ENCODE measurements at regions not wholly inside any gene's neighbourhood (a gene's known extent, or its start where the extent isn't known, plus 50 kb on each side); places are given as distances from the start of the nearest gene placed in this dataset.
"Not testable (repeated sequence)": the region's sequence is repeated elsewhere in the genome, so short reads cannot be mapped to it uniquely, and the experiment has no call there.

DNA sequence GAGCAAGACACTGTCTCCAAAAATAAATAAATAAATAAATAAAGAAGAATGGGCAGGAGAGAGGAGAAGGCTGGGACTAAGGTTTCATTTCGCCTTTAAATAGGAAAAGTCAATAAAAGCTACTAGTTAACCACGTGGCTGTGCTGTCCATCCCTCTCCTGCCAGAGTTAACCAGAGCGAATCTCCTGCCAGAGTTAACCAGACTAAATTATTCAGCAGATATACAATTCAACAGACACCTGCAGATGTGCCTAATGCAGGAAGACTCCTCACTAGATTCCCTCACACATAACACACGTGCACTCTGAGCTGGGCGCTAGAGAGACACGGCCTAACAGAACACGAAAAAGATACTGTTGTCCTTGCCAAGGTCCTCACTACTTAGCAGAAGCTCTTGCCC lies 156.1 kb downstream of the IGLL1 start:
- Histone ChIP-seq H3K9me3 (ENCODE audit: control insufficient read depth in 4 of 4, insufficient read depth in 3 of 4, low read length in 3 of 4) (no peaks in the 10 kb centered on the region), H3K4me1 (ENCODE audit: control insufficient read depth in 5 of 5, insufficient read depth in 5 of 5, low read length in 5 of 5) (no peaks in the 10 kb centered on the region), H3K9ac (ENCODE audit: insufficient read depth in 1 of 2, low read length in 2 of 2) (no peak overlapping the region), H3K27ac (ENCODE audit: low read depth in 1 of 2, low read length in 1 of 2) (no peak overlapping the region), H3K27me3 (ENCODE audit: control insufficient read depth in 3 of 3, insufficient read depth in 3 of 3, low read length in 2 of 3) (no peaks in the 10 kb centered on the region), H3K36me3 (ENCODE audit: control insufficient read depth in 4 of 4, insufficient read depth in 4 of 4, low read length in 4 of 4) (no peaks in the 10 kb centered on the region), H3K4me3 (no peak overlapping the region)
- no peak for DNase-seq
- ATAC-seq (ENCODE audit: insufficient read depth, low FRiP score) = no peak
- TF ChIP-seq CTCF (IDR thresholded peaks at IDR 0.05; ENCODE audit: control extremely low read depth, extremely low read depth) = no peak
- 82 to 91% methylated on average over 6 to 7 of the region's 7 CpGs for WGBS, 2 donors

DNA sequence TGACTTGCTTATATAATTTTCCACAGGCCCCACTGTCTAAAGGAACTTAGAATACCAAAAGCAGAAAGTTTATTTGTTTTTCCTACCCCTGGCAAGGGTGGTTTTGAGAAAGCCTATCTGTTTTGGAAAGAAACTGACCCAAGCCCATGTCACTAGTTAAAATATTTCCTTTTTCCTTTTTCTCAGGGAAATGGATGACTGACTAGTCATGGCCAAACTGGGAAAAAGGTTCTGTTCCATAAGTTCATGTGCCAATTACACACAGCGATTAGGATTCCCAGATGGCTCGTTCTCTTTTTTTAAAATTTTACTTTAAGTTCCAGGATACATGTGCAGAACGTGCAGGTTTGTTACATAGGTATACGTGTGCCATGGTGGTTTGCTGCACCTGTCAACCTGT lies 157.8 kb downstream of the IGLL1 start:
- H3K9ac ChIP-seq (ENCODE audit: insufficient read depth in 1 of 2, low read length in 2 of 2); H3K27me3 ChIP-seq (ENCODE audit: control insufficient read depth in 3 of 3, insufficient read depth in 3 of 3, low read length in 2 of 3); ATAC-seq (ENCODE audit: insufficient read depth, low FRiP score); H3K4me1 ChIP-seq (ENCODE audit: control insufficient read depth in 5 of 5, insufficient read depth in 5 of 5, low read length in 5 of 5); H3K9me3 ChIP-seq (ENCODE audit: control insufficient read depth in 4 of 4, insufficient read depth in 3 of 4, low read length in 3 of 4); H3K27ac ChIP-seq (ENCODE audit: low read depth in 1 of 2, low read length in 1 of 2); DNase-seq; H3K4me3 ChIP-seq; H3K36me3 ChIP-seq (ENCODE audit: control insufficient read depth in 4 of 4, insufficient read depth in 4 of 4, low read length in 4 of 4): not testable (repeated sequence)
- WGBS, 2 donors = 87 to 97% methylated on average over 4 of the region's 4 CpGs

- H3K36me3 ChIP-seq (ENCODE audit: control insufficient read depth in 4 of 4, insufficient read depth in 4 of 4, low read length in 4 of 4); H3K27ac ChIP-seq (ENCODE audit: low read depth in 1 of 2, low read length in 1 of 2); H3K9me3 ChIP-seq (ENCODE audit: control insufficient read depth in 4 of 4, insufficient read depth in 3 of 4, low read length in 3 of 4); H3K4me3 ChIP-seq; ATAC-seq (ENCODE audit: insufficient read depth, low FRiP score); H3K9ac ChIP-seq (ENCODE audit: insufficient read depth in 1 of 2, low read length in 2 of 2); DNase-seq; H3K4me1 ChIP-seq (ENCODE audit: control insufficient read depth in 5 of 5, insufficient read depth in 5 of 5, low read length in 5 of 5); H3K27me3 ChIP-seq (ENCODE audit: control insufficient read depth in 3 of 3, insufficient read depth in 3 of 3, low read length in 2 of 3): not testable (repeated sequence)
- 72 to 86% methylated on average over 6 of the region's 6 CpGs for WGBS, 2 donors
Observed at GRCh38 chr22:23421300-23421699, 158.8 kb downstream of the IGLL1 start.

- H3K36me3 ChIP-seq (ENCODE audit: control insufficient read depth in 4 of 4, insufficient read depth in 4 of 4, low read length in 4 of 4) = no peaks in the 10 kb centered on the region
- no peak for TF ChIP-seq CTCF (IDR thresholded peaks at IDR 0.05; ENCODE audit: control extremely low read depth, extremely low read depth)
- no peak overlapping the region for H3K27ac ChIP-seq (ENCODE audit: low read depth in 1 of 2, low read length in 1 of 2)
- H3K4me3 ChIP-seq = no peak overlapping the region
- H3K27me3 ChIP-seq (ENCODE audit: control insufficient read depth in 3 of 3, insufficient read depth in 3 of 3, low read length in 2 of 3) = no peaks in the 10 kb centered on the region
- no peak overlapping the region for H3K9ac ChIP-seq (ENCODE audit: insufficient read depth in 1 of 2, low read length in 2 of 2)
- DNase-seq (no peak), ATAC-seq (ENCODE audit: insufficient read depth, low FRiP score) (no peak)
- 83 to 96% methylated on average over 5 of the region's 5 CpGs for WGBS, 2 donors
- no peaks in the 10 kb centered on the region for H3K4me1 ChIP-seq (ENCODE audit: control insufficient read depth in 5 of 5, insufficient read depth in 5 of 5, low read length in 5 of 5)
- no peaks in the 10 kb centered on the region for H3K9me3 ChIP-seq (ENCODE audit: control insufficient read depth in 4 of 4, insufficient read depth in 3 of 4, low read length in 3 of 4)
Observed at GRCh38 chr22:23419931-23420330, 160.2 kb downstream of the IGLL1 start.

DNA sequence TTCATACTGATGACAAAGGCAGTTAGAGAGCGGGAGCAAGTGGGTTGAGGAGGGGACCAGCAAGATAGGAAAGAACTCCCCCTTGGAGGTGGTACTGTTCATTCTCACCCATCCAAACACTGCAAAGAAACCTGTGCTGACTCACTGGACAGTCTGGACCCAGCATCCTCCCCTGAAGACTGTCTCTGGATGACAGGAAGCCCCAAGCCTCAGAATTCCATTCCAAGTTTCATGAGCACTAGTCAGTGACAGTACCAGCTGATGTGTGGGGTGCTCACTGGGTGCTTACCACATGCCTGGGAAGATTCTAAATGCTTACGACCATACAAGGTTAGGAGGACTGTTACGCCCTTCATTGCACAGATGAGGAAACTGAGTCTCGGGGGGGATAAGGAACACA lies 160.9 kb downstream of the IGLL1 start:
- Histone ChIP-seq H3K27ac (ENCODE audit: low read depth in 1 of 2, low read length in 1 of 2) (no peak overlapping the region), H3K36me3 (ENCODE audit: control insufficient read depth in 4 of 4, insufficient read depth in 4 of 4, low read length in 4 of 4) (no peaks in the 10 kb centered on the region), H3K9ac (ENCODE audit: insufficient read depth in 1 of 2, low read length in 2 of 2) (no peak overlapping the region), H3K9me3 (ENCODE audit: control insufficient read depth in 4 of 4, insufficient read depth in 3 of 4, low read length in 3 of 4) (no peaks in the 10 kb centered on the region), H3K4me1 (ENCODE audit: control insufficient read depth in 5 of 5, insufficient read depth in 5 of 5, low read length in 5 of 5) (no peaks in the 10 kb centered on the region), H3K27me3 (ENCODE audit: control insufficient read depth in 3 of 3, insufficient read depth in 3 of 3, low read length in 2 of 3) (no peaks in the 10 kb centered on the region), H3K4me3 (no peak overlapping the region)
- ATAC-seq (ENCODE audit: insufficient read depth, low FRiP score) = no peak
- no peak for DNase-seq
- 94 to 97% methylated on average over 4 of the region's 4 CpGs for WGBS, 2 donors
- no peak for TF ChIP-seq CTCF (IDR thresholded peaks at IDR 0.05; ENCODE audit: control extremely low read depth, extremely low read depth)

All from lung (tissue), 11 donors.